AG09309 (cell line): ENCODE measurements at regions not wholly inside any gene's neighbourhood (a gene's known extent, or its start where the extent isn't known, plus 50 kb on each side); places are given as distances from the start of the nearest gene placed in this dataset.
A peak's percentile ranks its signal among the peaks of the same experiment; 100 is the strongest.

Experiments used
- DNase-seq: peaks from one replicate; pipeline ENCODE4 v3.0.0-alpha.2; 2010; ENCODE audit warnings: low read depth
- H3K4me3 ChIP-seq: 2 replicates; pipeline ENCODE4 v1.5.1; 2011; ENCODE audit warnings: mild to moderate bottlenecking, low read depth, low read length, moderate library complexity; ENCODE audit not compliant: control insufficient read depth
- CTCF ChIP-seq: IDR thresholded peaks from 2 replicates; pipeline ENCODE4 v1.5.1; 2011; ENCODE audit warnings: mild to moderate bottlenecking, low read depth, low read length, inconsistent platforms; ENCODE audit not compliant: insufficient read depth, control insufficient read depth; ENCODE audit errors: missing control alignments

GRCh38 chr3:127484601-127485388, 105.7 kb downstream of the TPRA1 start:
- TF ChIP-seq CTCF = no peak
- no peak for DNase-seq
- H3K4me3 ChIP-seq = no peak overlapping the region

- TF ChIP-seq CTCF = no peak
- DNase-seq = no peak
- no peak overlapping the region for H3K4me3 ChIP-seq
Observed at GRCh38 chr3:127483902-127484591, 106.5 kb downstream of the TPRA1 start.

GRCh38 chr3:127483005-127483641, 107.4 kb downstream of the TPRA1 start:
- no peak for DNase-seq
- H3K4me3 ChIP-seq = no peak overlapping the region
- TF ChIP-seq CTCF = no peak

- H3K4me3 ChIP-seq = no peak overlapping the region
- TF ChIP-seq CTCF = no peak
- peak; percentile 27 for DNase-seq
Observed at GRCh38 chr3:127482216-127483004, 108.1 kb downstream of the TPRA1 start.

- no peak overlapping the region for H3K4me3 ChIP-seq
- TF ChIP-seq CTCF = no peak
- no peak for DNase-seq
Observed at GRCh38 chr3:127480196-127480954, 110.2 kb downstream of the TPRA1 start.
